Panc1 (cell line): ENCODE measurements at regions not wholly inside any gene's neighbourhood (a gene's known extent, or its start where the extent isn't known, plus 50 kb on each side); places are given as distances from the start of the nearest gene placed in this dataset.

Experiments
- CTCF ChIP-seq: fragments of 450-650 bp; IDR thresholded peaks from 2 replicates; pipeline ENCODE4 v1.5.1; 2017; ENCODE audit warnings: mild to moderate bottlenecking
- POLR2AphosphoS5 ChIP-seq: IDR thresholded peaks from 2 replicates; pipeline ENCODE4 v1.6.1; 2012; ENCODE audit warnings: mild to moderate bottlenecking, low read depth, low read length, moderate library complexity
- REST ChIP-seq, 2 experiments: IDR thresholded peaks; 2 replicates each; pipeline ENCODE4 v1.6.1; 2011 to 2012; ENCODE audit warnings: low read depth in 2 of 2, control low read depth in 1 of 2, low read length in 1 of 2, mild to moderate bottlenecking in 1 of 2, moderate library complexity in 1 of 2; ENCODE audit not compliant: insufficient read depth in 1 of 2
- TCF7L2 ChIP-seq: IDR thresholded peaks from 2 replicates; pipeline ENCODE4 v1.6.1; 2011; ENCODE audit warnings: mild to moderate bottlenecking, low read depth, low read length, inconsistent platforms

GRCh38 chr10:85157206-85157605 is 828.8 kb downstream of the CCSER2 start:
- TF ChIP-seq CTCF (no peak), POLR2AphosphoS5 (no peak), TCF7L2 (no peak), REST (IDR thresholded peaks at IDR 0.05; ENCODE audit: insufficient read depth in 1 of 2, low read depth in 2 of 2, low read length in 1 of 2) (no peak)
